Suprapubic skin (tissue), 4 donors: ENCODE measurements at regions not wholly inside any gene's neighbourhood (a gene's known extent, or its start where the extent isn't known, plus 50 kb on each side); places are given as distances from the start of the nearest gene placed in this dataset.

Experiments used
- DNase-seq, 2 donors: peaks; one replicate each; pipeline ENCODE4 v3.0.0-alpha.2; 2019; ENCODE audit warnings: low spot score in 2 of 2
- H3K27ac ChIP-seq: fragments of 200-600 bp; sonication (generic); one replicate; pipeline ENCODE4 v1.5.1; 2019
- H3K27me3 ChIP-seq: fragments of 200-600 bp; sonication (generic); one replicate; pipeline ENCODE4 v1.5.1; 2019
- H3K36me3 ChIP-seq: fragments of 200-600 bp; sonication (generic); one replicate; pipeline ENCODE4 v1.5.1; 2019
- H3K4me1 ChIP-seq: fragments of 200-600 bp; sonication (generic); one replicate; pipeline ENCODE4 v1.5.1; 2019
- H3K4me3 ChIP-seq: fragments of 200-600 bp; sonication (generic); one replicate; pipeline ENCODE4 v1.5.1; 2019; ENCODE audit warnings: mild to moderate bottlenecking
- H3K9me3 ChIP-seq: fragments of 200-600 bp; sonication (generic); one replicate; pipeline ENCODE4 v1.5.1; 2019
- EP300 ChIP-seq: sonication (generic); formaldehyde crosslinking; IDR thresholded peaks from one replicate; pipeline ENCODE4 v1.6.1; 2017; ENCODE audit warnings: antibody characterized with exemption
- POLR2A ChIP-seq, 2 donors: fragments of 450-650 bp; IDR thresholded peaks; one replicate each; pipeline ENCODE4 v1.6.1; 2017; ENCODE audit warnings: antibody characterized with exemption in 2 of 2, mild to moderate bottlenecking in 2 of 2, moderate library complexity in 2 of 2
- POLR2AphosphoS5 ChIP-seq, 3 donors: sonication (generic); formaldehyde crosslinking; IDR thresholded peaks; one replicate each; pipeline ENCODE4 v1.6.1; 2017; ENCODE audit warnings: antibody characterized with exemption in 3 of 3
- WGBS: methylation state at CpG from one replicate; pipeline ENCODE4 v1.1.5; 2018; 5-methylcytosine and 5-hydroxymethylcytosine counted together
- TF ChIP-seq, protein P1 (sequence below), 2 donors: fragments of 200-600 bp in 1 of 2; fragments of 450-650 bp in 1 of 2; sonication (generic) in 1 of 2; IDR thresholded peaks; one replicate each; pipeline ENCODE4 v1.5.1; 2016 to 2019; ENCODE audit warnings: antibody characterized with exemption in 2 of 2, mild to moderate bottlenecking in 1 of 2, moderate library complexity in 1 of 2

DNA sequence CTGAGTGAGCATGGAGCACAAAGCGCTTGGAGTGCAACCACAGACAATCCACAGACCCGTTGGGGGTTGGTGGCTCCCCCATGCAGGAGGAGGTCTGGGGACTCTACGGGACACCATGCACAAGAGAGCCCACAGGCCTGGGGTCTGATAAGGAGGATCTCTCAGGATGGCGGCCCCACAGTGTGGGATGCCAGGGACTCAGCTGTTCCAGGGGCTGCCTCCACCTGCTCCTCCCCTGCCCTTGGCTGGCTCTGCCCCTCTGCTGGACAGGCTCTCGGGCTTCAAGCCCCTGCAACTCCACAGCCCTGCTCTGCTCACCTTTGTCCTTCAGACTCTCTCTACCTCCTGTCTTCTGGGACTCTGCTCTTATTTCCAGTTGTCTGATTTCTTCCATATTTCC is 184.5 kb upstream of the CHRNA7 start:
- H3K4me3 ChIP-seq: no peak overlapping the region
- H3K27me3 ChIP-seq: no peaks in the 10 kb centered on the region
- TF ChIP-seq EP300 (no peak), POLR2A (IDR thresholded peaks at IDR 0.05) (no peak), POLR2AphosphoS5 (IDR thresholded peaks at IDR 0.05) (no peak)
- TF ChIP-seq, protein P1, sequence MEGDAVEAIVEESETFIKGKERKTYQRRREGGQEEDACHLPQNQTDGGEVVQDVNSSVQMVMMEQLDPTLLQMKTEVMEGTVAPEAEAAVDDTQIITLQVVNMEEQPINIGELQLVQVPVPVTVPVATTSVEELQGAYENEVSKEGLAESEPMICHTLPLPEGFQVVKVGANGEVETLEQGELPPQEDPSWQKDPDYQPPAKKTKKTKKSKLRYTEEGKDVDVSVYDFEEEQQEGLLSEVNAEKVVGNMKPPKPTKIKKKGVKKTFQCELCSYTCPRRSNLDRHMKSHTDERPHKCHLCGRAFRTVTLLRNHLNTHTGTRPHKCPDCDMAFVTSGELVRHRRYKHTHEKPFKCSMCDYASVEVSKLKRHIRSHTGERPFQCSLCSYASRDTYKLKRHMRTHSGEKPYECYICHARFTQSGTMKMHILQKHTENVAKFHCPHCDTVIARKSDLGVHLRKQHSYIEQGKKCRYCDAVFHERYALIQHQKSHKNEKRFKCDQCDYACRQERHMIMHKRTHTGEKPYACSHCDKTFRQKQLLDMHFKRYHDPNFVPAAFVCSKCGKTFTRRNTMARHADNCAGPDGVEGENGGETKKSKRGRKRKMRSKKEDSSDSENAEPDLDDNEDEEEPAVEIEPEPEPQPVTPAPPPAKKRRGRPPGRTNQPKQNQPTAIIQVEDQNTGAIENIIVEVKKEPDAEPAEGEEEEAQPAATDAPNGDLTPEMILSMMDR (IDR thresholded peaks at IDR 0.05): no peak
- peaks cover 7% of the 10 kb centered on the region for H3K9me3 ChIP-seq
- no peaks in the 10 kb centered on the region for H3K4me1 ChIP-seq
- H3K27ac ChIP-seq: no peak overlapping the region
- DNase-seq: no peak
- H3K36me3 ChIP-seq: no peaks in the 10 kb centered on the region
- 94% methylated on average over 3 of the region's 5 CpGs for WGBS

DNA sequence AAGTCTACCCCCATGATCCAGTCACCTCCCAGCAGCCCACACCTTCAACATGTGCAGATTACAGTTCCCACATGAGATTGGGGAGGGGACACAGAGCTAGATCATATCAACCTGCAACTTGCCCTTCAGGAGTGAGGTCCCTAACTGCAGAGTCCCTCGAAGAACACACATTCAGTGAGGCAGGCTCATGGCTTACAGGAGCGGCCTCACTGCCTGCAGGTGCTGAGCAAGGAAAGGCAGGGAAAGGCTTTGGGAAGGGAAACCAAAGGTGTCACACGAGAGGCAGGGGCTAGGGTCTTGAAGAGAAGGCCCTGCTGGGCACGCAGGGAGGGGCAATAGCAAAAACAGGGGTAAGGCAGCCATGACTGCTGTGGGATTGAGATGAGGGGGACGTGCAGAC is 182.4 kb upstream of the CHRNA7 start:
- Histone ChIP-seq H3K4me1 (no peaks in the 10 kb centered on the region), H3K27ac (no peak overlapping the region), H3K27me3 (no peaks in the 10 kb centered on the region), H3K36me3 (no peaks in the 10 kb centered on the region), H3K4me3 (no peak overlapping the region), H3K9me3 (peaks cover 7% of the 10 kb centered on the region)
- DNase-seq: no peak
- TF ChIP-seq EP300: no peak
- TF ChIP-seq, protein P1 (IDR thresholded peaks at IDR 0.05): no peak
- TF ChIP-seq POLR2A (IDR thresholded peaks at IDR 0.05): no peak
- no peak for TF ChIP-seq POLR2AphosphoS5 (IDR thresholded peaks at IDR 0.05)
- 85% methylated on average over 5 of the region's 5 CpGs for WGBS

DNA sequence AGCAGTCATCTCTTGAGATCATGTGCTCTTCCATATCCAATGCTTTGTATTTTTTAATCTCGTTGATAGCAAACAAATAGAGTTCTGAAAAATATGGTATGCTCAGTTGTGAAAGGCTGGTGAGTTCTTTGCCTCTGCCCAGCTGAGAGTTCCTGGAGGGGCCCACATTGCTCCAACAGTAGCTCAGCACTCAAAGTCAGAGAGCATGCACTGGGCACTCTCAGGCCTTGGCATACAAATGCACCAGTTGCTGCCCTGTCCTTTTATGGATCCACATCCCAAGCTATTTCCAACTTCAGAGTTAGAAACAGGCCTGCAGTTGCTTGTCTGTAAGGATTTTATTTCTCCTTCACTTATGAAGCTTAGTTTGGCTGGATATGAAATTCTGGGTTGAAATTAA is 181.7 kb upstream of the CHRNA7 start:
- H3K9me3 ChIP-seq: peaks cover 7% of the 10 kb centered on the region
- H3K36me3 ChIP-seq: no peaks in the 10 kb centered on the region
- H3K4me1 ChIP-seq: no peaks in the 10 kb centered on the region
- no peak overlapping the region for H3K27ac ChIP-seq
- TF ChIP-seq EP300: no peak
- TF ChIP-seq, protein P1 (IDR thresholded peaks at IDR 0.05): no peak
- 83% methylated on average over 1 of the region's 1 CpG for WGBS
- no peaks in the 10 kb centered on the region for H3K27me3 ChIP-seq
- no peak overlapping the region for H3K4me3 ChIP-seq
- no peak for DNase-seq

DNA sequence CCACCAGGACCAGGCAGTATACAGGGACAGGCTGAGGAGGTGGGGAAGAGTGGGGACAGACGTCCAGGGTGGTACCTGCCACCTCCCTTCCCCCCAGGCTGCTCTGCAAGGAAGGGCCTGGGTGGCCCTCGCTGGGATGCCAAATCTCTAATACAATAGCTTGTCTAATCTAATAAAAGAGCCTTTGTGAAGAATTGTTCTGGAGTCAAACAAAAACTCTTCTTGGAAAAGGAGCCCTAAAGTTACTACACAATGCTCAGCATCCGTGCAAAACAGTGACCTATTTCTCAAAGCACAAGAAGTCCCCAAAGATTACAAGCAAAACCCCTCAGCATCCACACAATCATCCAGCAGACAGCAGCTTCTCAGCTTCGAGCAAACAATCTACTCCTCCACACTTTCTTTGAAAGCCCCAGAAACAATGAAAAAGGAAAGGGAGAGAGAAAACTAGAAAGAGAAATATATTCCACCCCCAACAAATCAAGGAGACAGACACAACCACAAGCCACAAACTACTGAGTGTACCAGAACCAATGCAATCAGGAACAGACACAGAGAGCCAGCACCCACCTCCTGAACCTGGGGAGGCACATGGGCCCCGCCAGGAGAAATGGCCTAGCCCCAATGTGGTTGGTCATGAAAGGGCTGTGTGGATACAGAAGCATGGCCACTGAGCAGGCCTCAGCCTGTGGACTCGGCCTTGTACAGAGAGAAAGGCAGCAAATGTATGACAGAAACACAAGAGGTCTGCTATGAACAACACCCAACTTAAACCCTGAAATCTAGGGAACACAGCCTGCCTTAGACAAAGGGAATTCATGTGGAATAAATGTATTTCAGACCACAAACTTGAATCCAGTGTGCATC is 177.1 kb upstream of the CHRNA7 start:
- Histone ChIP-seq H3K27ac (no peak overlapping the region), H3K9me3 (peaks cover 7% of the 10 kb centered on the region), H3K36me3 (no peaks in the 10 kb centered on the region), H3K4me1 (no peaks in the 10 kb centered on the region), H3K27me3 (no peaks in the 10 kb centered on the region), H3K4me3 (no peak overlapping the region)
- no peak for DNase-seq
- WGBS: 51% methylated on average over 6 of the region's 6 CpGs
- TF ChIP-seq, protein P1 (IDR thresholded peaks at IDR 0.05): no peak
- TF ChIP-seq POLR2AphosphoS5 (IDR thresholded peaks at IDR 0.05): no peak
- TF ChIP-seq EP300: no peak
- TF ChIP-seq POLR2A (IDR thresholded peaks at IDR 0.05): no peak

DNA sequence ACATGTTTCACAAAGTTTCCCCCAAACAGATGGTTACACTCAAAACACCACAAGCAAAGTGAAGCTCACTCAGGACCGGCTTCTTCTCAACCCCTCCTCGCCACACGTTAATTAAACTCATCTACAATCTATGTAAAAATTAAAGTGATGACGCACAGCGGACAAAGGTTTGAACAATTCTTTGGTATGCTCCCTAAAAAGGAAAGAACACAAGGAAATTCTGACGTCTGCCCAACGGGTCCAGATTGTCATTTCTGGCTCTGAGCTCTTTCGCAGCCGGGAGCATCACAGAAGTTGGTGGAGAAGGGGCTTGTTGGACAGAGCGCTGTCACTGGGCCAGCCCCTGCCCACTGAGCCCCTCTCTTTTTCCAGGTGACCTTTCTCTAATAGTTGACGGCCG is 173.7 kb upstream of the CHRNA7 start:
- no peak for DNase-seq
- Histone ChIP-seq H3K36me3 (no peaks in the 10 kb centered on the region), H3K27me3 (no peaks in the 10 kb centered on the region), H3K4me1 (no peaks in the 10 kb centered on the region), H3K9me3 (no peaks in the 10 kb centered on the region), H3K27ac (no peak overlapping the region), H3K4me3 (no peak overlapping the region)
- TF ChIP-seq, protein P1 (IDR thresholded peaks at IDR 0.05): no peak
- no peak for TF ChIP-seq EP300
- no peak for TF ChIP-seq POLR2A (IDR thresholded peaks at IDR 0.05)
- no peak for TF ChIP-seq POLR2AphosphoS5 (IDR thresholded peaks at IDR 0.05)
- 86% methylated on average over 12 of the region's 12 CpGs for WGBS
